ENCODE measurements at regions not wholly inside any gene's neighbourhood (a gene's known extent, or its start where the extent isn't known, plus 50 kb on each side); places are given as distances from the start of the nearest gene placed in this dataset.

- Histone ChIP-seq H3K36me3 (ENCODE audit: control insufficient read depth in 2 of 3, insufficient read depth in 3 of 3, low read length in 3 of 3) (no peaks in the 10 kb centered on the region), H3K27me3 (ENCODE audit: control insufficient read depth in 2 of 2, insufficient read depth in 2 of 2, low read length in 2 of 2) (no peaks in the 10 kb centered on the region), H3K4me3 (ENCODE audit: low read length) (no peak overlapping the region), H3K9me3 (ENCODE audit: control insufficient read depth in 2 of 3, low read length in 3 of 3) (no peaks in the 10 kb centered on the region), H3K4me1 (ENCODE audit: control insufficient read depth in 2 of 2, insufficient read depth in 2 of 2, low read length in 2 of 2) (no peaks in the 10 kb centered on the region), H3K27ac (ENCODE audit: low read depth, low read length) (no peak overlapping the region)
- H3K27ac Mint-ChIP-seq, result no peak overlapping the region
- intact Hi-C loops (cut with micrococcal nuclease), result no loop called here
- no peaks in the 10 kb centered on the region for H3K9me3 Mint-ChIP-seq
- no peak overlapping the region for H3K4me3 Mint-ChIP-seq
- H3K27me3 Mint-ChIP-seq, result no peaks in the 10 kb centered on the region
- ChIA-PET CTCF (no interaction called here), POLR2A (no interaction called here)
- H3K36me3 Mint-ChIP-seq, result no peaks in the 10 kb centered on the region
- ATAC-seq (no peak), DNase-seq (no peak)
- no peaks in the 10 kb centered on the region for H3K4me1 Mint-ChIP-seq
Observed at GRCh38 chr9:105963343-105964099, 269.2 kb downstream of the TMEM38B start.

GRCh38 chr9:105964156-105964555 is 269.8 kb downstream of the TMEM38B start:
- no peaks in the 10 kb centered on the region for H3K36me3 Mint-ChIP-seq
- no peaks in the 10 kb centered on the region for H3K9me3 Mint-ChIP-seq
- Histone ChIP-seq H3K4me1 (ENCODE audit: control insufficient read depth in 2 of 2, insufficient read depth in 2 of 2, low read length in 2 of 2) (no peaks in the 10 kb centered on the region), H3K36me3 (ENCODE audit: control insufficient read depth in 2 of 3, insufficient read depth in 3 of 3, low read length in 3 of 3) (no peaks in the 10 kb centered on the region), H3K9me3 (ENCODE audit: control insufficient read depth in 2 of 3, low read length in 3 of 3) (no peaks in the 10 kb centered on the region), H3K27ac (ENCODE audit: low read depth, low read length) (no peak overlapping the region), H3K27me3 (ENCODE audit: control insufficient read depth in 2 of 2, insufficient read depth in 2 of 2, low read length in 2 of 2) (no peaks in the 10 kb centered on the region), H3K4me3 (ENCODE audit: low read length) (no peak overlapping the region)
- no peak overlapping the region for H3K4me3 Mint-ChIP-seq
- CTCF ChIA-PET, result no interaction called here
- no peak overlapping the region for H3K27ac Mint-ChIP-seq
- no peak for ATAC-seq
- H3K27me3 Mint-ChIP-seq, result no peaks in the 10 kb centered on the region
- POLR2A ChIA-PET, result no interaction called here
- H3K4me1 Mint-ChIP-seq, result no peaks in the 10 kb centered on the region
- DNase-seq, result no peak
- intact Hi-C loops (cut with micrococcal nuclease), result no loop called here

DNA sequence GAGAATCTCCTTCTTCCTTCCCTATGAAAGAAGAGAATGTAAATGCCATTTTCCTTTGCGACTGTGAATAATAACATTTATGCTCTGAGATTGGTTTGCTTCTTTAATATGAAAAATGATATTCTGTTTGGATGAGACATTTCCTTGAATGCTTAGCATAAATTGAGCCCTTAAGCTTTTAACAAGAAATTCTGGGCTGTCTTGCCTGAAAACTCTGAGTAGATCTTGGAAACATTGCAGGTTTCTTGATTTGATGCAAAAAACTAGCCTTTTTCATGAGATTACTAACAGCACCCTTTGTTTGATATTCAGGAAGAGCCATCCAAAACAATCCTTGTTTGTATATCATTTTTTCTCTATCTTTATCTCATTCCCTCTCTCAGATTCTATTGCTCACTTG is 272.5 kb downstream of the TMEM38B start:
- Histone ChIP-seq H3K4me3 (ENCODE audit: low read length) (no peak overlapping the region), H3K4me1 (ENCODE audit: control insufficient read depth in 2 of 2, insufficient read depth in 2 of 2, low read length in 2 of 2) (no peaks in the 10 kb centered on the region), H3K36me3 (ENCODE audit: control insufficient read depth in 2 of 3, insufficient read depth in 3 of 3, low read length in 3 of 3) (no peaks in the 10 kb centered on the region), H3K27me3 (ENCODE audit: control insufficient read depth in 2 of 2, insufficient read depth in 2 of 2, low read length in 2 of 2) (no peaks in the 10 kb centered on the region), H3K27ac (ENCODE audit: low read depth, low read length) (no peak overlapping the region), H3K9me3 (ENCODE audit: control insufficient read depth in 2 of 3, low read length in 3 of 3) (no peaks in the 10 kb centered on the region)
- intact Hi-C loops (cut with micrococcal nuclease), result no loop called here
- POLR2A ChIA-PET, result no interaction called here
- H3K27me3 Mint-ChIP-seq, result no peaks in the 10 kb centered on the region
- no peaks in the 10 kb centered on the region for H3K9me3 Mint-ChIP-seq
- H3K4me1 Mint-ChIP-seq, result no peaks in the 10 kb centered on the region
- CTCF ChIA-PET, result no interaction called here
- no peak overlapping the region for H3K4me3 Mint-ChIP-seq
- no peak for ATAC-seq
- H3K27ac Mint-ChIP-seq, result no peak overlapping the region
- no peak for DNase-seq
- no peaks in the 10 kb centered on the region for H3K36me3 Mint-ChIP-seq

DNA sequence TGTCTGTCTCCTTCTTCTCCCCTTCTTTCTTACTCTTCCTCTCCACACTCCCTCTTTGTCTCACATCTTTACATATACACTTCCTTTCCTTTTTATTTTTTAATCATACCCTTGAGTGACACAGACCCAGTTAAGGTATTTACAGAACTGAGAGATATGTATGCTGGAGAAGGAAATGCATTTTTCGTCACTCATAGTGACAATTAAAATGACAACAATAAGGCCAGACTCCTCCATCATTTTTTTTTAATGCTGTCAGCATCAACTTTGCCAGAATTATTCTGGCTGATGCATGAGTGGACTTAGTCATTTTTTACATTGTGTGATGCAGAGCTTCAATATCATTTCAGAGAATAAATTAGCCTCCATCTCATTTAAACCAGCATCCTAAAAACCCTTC is 272.9 kb downstream of the TMEM38B start:
- POLR2A ChIA-PET, result no interaction called here

DNA sequence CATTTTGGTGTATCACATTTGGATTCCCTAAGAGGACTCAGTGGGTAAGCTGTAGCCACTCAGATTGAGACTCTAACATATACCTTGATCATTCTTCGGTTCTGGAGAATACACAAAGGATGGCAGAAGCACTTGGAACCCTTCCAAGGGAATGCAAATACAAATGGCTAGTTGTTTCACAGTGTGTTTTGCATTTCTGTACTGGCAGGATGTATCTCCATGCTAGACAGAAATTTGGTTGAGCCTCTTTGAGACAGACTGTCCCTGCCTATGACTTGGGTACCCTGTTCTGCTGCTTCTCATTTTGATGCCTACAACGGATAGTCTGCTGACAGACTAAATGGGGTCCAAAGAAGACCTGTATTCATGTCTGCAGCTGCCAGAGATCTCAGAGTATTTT is 273.5 kb downstream of the TMEM38B start:
- Histone ChIP-seq H3K9me3 (ENCODE audit: control insufficient read depth in 2 of 3, low read length in 3 of 3) (no peaks in the 10 kb centered on the region), H3K27ac (ENCODE audit: low read depth, low read length) (no peak overlapping the region), H3K36me3 (ENCODE audit: control insufficient read depth in 2 of 3, insufficient read depth in 3 of 3, low read length in 3 of 3) (no peaks in the 10 kb centered on the region), H3K4me3 (ENCODE audit: low read length) (no peak overlapping the region), H3K27me3 (ENCODE audit: control insufficient read depth in 2 of 2, insufficient read depth in 2 of 2, low read length in 2 of 2) (no peaks in the 10 kb centered on the region), H3K4me1 (ENCODE audit: control insufficient read depth in 2 of 2, insufficient read depth in 2 of 2, low read length in 2 of 2) (no peaks in the 10 kb centered on the region)
- DNase-seq (no peak), ATAC-seq (no peak)
- ChIA-PET CTCF (no interaction called here), POLR2A (no interaction called here)
- H3K4me3 Mint-ChIP-seq, result no peak overlapping the region
- intact Hi-C loops (cut with micrococcal nuclease), result no loop called here
- no peaks in the 10 kb centered on the region for H3K9me3 Mint-ChIP-seq
- H3K36me3 Mint-ChIP-seq, result no peaks in the 10 kb centered on the region
- peaks cover 0 to under 1% (median 0%) of the 10 kb centered on the region in 5 donors for H3K27me3 Mint-ChIP-seq
- H3K27ac Mint-ChIP-seq, result no peak overlapping the region
- no peaks in the 10 kb centered on the region for H3K4me1 Mint-ChIP-seq

More for the DNA sequence above, 272.9 kb downstream of the TMEM38B start:
- H3K36me3 ChIP-seq (ENCODE audit: control insufficient read depth in 2 of 3, insufficient read depth in 3 of 3, low read length in 3 of 3), result no peaks in the 10 kb centered on the region
- no peak for DNase-seq
- Mint-ChIP-seq H3K27me3 (no peaks in the 10 kb centered on the region), H3K4me1 (no peaks in the 10 kb centered on the region), H3K36me3 (no peaks in the 10 kb centered on the region), H3K27ac (no peak overlapping the region), H3K9me3 (no peaks in the 10 kb centered on the region), H3K4me3 (no peak overlapping the region)
- H3K27me3 ChIP-seq (ENCODE audit: control insufficient read depth in 2 of 2, insufficient read depth in 2 of 2, low read length in 2 of 2), result no peaks in the 10 kb centered on the region
- no peak overlapping the region for H3K27ac ChIP-seq (ENCODE audit: low read depth, low read length)
- no peaks in the 10 kb centered on the region for H3K4me1 ChIP-seq (ENCODE audit: control insufficient read depth in 2 of 2, insufficient read depth in 2 of 2, low read length in 2 of 2)
- no peak overlapping the region for H3K4me3 ChIP-seq (ENCODE audit: low read length)
- CTCF ChIA-PET, result no interaction called here
- ATAC-seq, result no peak
- intact Hi-C loops (cut with micrococcal nuclease), result no loop called here
- H3K9me3 ChIP-seq (ENCODE audit: control insufficient read depth in 2 of 3, low read length in 3 of 3), result no peaks in the 10 kb centered on the region

DNA sequence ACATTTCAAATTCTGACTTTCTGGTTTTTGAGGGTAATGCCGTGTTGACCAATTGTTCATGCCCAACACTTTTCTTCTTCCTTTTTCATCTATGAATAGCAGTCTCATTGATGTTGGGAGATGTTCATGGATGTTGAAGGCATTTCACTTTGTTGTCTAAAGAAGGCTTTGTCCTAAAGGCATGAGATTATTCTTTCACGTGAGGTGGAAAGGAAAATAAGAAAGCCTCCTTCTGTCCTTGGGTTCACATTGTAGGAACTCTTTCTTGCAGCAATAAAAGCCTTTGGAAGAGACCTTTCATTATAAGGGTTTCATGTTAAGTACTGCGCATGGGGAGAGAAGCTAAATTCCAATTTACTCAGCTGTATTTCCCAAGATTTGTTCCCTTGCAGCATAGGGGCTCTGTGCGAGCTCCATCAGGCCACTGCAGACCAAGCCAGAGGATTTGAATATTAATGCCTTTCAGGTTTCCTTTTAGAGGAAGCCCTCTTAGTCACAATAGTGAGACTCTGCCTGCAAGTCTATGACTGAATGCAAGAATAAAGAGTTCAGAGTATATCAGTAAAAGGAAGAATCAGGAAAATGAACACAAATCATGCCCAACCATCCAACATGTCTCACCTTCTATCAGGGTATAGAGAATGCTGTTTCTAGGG is 274.6 kb downstream of the TMEM38B start:
- Histone ChIP-seq H3K9me3 (ENCODE audit: control insufficient read depth in 2 of 3, low read length in 3 of 3) (no peaks in the 10 kb centered on the region), H3K4me1 (ENCODE audit: control insufficient read depth in 2 of 2, insufficient read depth in 2 of 2, low read length in 2 of 2) (no peaks in the 10 kb centered on the region), H3K4me3 (ENCODE audit: low read length) (no peak overlapping the region), H3K27ac (ENCODE audit: low read depth, low read length) (no peak overlapping the region), H3K36me3 (ENCODE audit: control insufficient read depth in 2 of 3, insufficient read depth in 3 of 3, low read length in 3 of 3) (no peaks in the 10 kb centered on the region), H3K27me3 (ENCODE audit: control insufficient read depth in 2 of 2, insufficient read depth in 2 of 2, low read length in 2 of 2) (no peaks in the 10 kb centered on the region)
- Mint-ChIP-seq H3K4me3 (no peak overlapping the region), H3K9me3 (no peaks in the 10 kb centered on the region), H3K27ac (no peak overlapping the region), H3K27me3 (peaks cover 0 to 8% (median 0%) of the 10 kb centered on the region in 5 donors), H3K36me3 (no peaks in the 10 kb centered on the region), H3K4me1 (no peaks in the 10 kb centered on the region)
- ChIA-PET POLR2A (no interaction called here), CTCF (no interaction called here)
- ATAC-seq (no peak), DNase-seq (no peak)
- intact Hi-C loops (cut with micrococcal nuclease), result no loop called here

- Histone ChIP-seq H3K4me3 (ENCODE audit: low read length) (no peak overlapping the region), H3K4me1 (ENCODE audit: control insufficient read depth in 2 of 2, insufficient read depth in 2 of 2, low read length in 2 of 2) (no peaks in the 10 kb centered on the region), H3K9me3 (ENCODE audit: control insufficient read depth in 2 of 3, low read length in 3 of 3) (no peaks in the 10 kb centered on the region), H3K36me3 (ENCODE audit: control insufficient read depth in 2 of 3, insufficient read depth in 3 of 3, low read length in 3 of 3) (no peaks in the 10 kb centered on the region), H3K27ac (ENCODE audit: low read depth, low read length) (no peak overlapping the region), H3K27me3 (ENCODE audit: control insufficient read depth in 2 of 2, insufficient read depth in 2 of 2, low read length in 2 of 2) (no peaks in the 10 kb centered on the region)
- Mint-ChIP-seq H3K4me3 (no peak overlapping the region), H3K4me1 (no peaks in the 10 kb centered on the region), H3K27me3 (peaks cover 0 to 8% (median 0%) of the 10 kb centered on the region in 5 donors), H3K9me3 (no peaks in the 10 kb centered on the region), H3K36me3 (no peaks in the 10 kb centered on the region), H3K27ac (no peak overlapping the region)
- no peak for ATAC-seq
- ChIA-PET POLR2A (no interaction called here), CTCF (no interaction called here)
- intact Hi-C loops (cut with micrococcal nuclease), result no loop called here
- no peak for DNase-seq
Observed at GRCh38 chr9:105969636-105970035, 275.3 kb downstream of the TMEM38B start.

Measured in naive thymus-derived CD4-positive, alpha-beta T cell (primary cell).